Stimulated activated CD8-positive, alpha-beta memory T cell treated with anti-CD3 and anti-CD28 coated beads, Interleukin-15, amount 100 ng/mL, for 1 hour (primary cell): ENCODE measurements at regions not wholly inside any gene's neighbourhood (a gene's known extent, or its start where the extent isn't known, plus 50 kb on each side); places are given as distances from the start of the nearest gene placed in this dataset.
"Not testable (repeated sequence)": the region's sequence is repeated elsewhere in the genome, so short reads cannot be mapped to it uniquely, and the experiment has no call there.

Source experiments
- DNase-seq: peaks from one replicate; pipeline ENCODE4 v3.0.0-alpha.2; 2020; ENCODE audit warnings: low read depth

DNA sequence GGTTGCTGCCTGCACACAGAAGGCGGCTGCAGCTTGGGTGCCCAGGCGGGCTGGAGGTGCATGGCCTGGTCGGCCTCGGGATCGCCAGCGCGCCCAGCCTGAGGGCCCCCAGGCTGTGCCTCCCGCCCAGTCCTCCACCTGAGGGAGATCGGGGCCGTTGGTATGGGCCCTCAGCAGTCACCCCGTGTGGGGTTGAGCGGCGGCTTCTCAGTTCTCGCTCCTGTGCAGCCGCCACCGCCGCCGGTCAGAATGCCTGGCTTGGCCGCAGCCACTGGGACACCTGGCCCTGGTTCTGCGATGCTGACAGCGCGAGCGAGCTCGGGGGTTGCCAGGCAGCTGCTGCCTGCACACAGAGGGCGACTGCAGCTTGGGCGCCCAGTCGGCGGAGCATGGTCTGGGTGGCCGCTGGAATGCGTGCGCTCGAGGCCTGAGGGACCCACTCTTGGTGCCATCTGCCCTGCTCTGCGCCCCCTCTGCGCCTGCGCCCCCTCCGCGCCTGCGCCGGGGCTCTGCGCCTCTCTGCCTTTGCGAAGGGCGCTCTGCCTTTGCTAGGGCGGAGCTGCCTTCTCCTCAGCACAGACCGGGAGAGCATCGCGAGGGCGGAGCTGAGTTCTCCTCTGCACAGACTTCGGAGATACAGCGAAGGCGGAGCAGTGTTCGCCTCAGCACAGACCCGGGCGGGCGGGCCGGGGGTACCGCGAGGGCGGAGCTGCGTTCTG lies 84.6 kb upstream of the ZNG1F start:
- peak; percentile 46 for DNase-seq

DNA sequence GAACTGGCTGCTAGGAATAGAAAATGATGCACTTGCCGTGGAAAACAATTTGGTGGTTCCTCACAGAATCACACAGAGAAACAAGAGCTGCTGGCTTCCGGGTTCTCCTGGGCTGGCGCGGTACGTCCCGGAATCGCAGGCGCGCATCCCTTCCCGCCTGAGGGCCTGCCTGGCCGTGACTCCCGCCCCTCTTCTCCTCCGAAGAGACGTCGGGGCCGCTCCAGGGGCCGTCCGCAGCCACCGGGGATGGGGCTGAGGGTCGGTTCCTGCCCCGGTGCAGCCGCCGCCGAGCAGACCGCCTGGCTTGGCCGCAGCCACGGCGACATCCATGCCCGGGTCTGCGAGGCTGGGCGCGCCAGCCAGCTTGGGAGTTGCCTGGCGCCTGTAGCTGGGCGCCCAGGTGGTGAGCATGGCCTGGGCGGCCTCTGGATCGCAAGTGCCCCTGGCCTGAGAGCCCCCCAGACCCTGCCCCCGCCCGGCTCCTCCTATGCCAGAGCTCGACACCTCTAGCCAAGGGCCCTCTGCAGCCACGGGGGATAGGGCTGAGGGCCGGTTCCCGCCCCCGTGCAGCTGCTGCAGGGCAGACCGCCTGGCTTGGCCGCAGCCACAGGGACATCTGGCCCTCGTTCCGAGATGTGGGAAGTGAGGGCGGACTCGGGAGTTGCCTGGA lies 83.9 kb upstream of the ZNG1F start:
- not testable (repeated sequence) for DNase-seq

DNA sequence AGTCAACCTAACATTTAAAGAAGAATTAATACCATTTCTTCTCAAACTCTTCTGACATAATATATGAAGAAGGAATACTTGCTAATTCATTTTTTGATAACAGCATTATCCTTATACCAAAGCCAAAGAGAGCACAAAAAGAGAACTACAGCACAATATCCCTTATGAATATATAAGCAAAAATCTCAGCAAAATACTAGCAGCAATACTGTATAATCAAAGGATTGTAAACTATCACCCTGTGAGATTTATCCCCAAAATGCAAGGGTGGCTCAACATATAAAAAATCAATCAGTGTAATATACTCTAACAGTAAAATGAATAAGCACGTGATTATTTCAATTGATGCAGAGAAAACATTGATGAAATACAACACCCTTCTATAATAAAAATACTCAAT lies 81.9 kb upstream of the ZNG1F start:
- DNase-seq = not testable (repeated sequence)

DNA sequence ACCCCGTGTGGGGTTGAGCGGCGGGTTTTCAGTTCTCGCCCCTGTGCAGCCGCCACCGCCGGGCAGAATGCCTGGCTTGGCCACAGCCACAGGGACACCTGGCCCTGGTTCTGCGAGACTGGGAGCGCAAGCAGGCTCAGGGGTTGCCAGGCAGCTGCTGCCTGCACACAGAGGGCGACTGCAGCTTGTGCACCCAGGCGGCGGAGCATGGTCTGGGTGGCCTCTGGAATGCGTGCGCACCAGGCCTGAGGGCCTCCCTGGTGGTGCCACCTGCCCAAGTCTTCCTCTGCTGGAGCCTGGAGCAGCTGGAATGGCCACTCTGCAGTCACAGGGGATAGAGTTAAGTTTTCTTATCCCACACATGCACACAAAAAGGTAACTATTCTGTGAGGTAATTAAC lies 80.4 kb upstream of the ZNG1F start:
- DNase-seq = not testable (repeated sequence)

DNA sequence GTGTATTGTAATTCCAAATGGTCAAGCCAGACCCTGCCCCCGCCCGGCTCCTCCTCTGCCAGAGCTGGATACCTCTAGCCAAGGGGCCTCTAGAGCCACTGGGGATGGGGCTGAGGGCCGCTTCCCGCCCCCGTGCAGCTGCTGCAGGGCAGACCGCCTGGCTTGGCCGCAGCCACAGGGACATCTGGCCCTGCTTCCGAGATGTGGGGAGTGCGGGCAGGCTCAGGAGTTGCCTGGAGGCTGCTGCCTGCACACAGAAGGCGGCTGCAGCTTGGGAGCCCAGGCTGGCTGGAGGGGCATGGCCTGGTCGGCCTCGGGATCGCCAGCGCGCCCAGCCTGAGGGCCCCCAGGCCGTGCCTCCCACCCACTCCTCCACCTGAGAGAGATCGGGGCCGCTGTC lies 79.9 kb upstream of the ZNG1F start:
- DNase-seq = not testable (repeated sequence)

DNA sequence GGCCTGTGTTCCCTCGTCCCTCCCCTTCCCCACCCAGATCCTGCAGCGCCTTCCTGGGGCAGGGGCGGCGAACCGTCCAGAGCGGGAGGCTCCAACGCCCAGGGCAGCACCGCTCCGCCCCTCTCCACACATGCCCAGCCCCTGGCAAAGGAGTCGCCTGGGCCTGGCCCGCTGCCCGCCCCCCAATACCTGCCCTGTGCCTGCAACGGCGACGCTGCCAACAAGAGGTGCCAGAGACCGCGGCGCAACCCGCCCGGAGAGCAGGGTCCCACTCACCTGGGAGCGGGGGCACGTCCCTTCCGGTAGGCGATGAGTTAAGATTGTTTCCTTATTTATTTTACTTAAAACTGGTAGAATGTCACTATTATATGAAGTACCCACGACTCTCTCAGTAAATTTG lies 77.5 kb upstream of the ZNG1F start:
- DNase-seq = not testable (repeated sequence)

DNA sequence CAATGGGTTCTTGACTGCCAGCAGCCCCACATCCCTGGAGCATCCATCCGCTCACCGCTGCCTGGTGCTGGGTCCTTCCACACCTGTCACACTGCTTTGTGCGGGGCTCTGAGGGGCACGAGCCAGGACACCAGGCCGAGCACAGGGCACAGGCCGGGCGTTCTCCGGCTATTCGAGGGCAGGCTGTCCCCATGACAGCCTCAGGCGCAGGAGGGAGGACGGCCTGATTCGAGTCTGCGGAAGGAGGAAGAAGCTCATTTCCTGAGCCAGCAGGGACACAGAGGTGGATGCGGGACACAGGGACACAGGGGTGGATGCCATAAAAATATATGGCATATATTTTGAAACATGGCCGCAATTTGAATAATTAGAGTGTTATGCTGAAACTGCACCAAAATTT lies 76.9 kb upstream of the ZNG1F start:
- DNase-seq = not testable (repeated sequence)

DNA sequence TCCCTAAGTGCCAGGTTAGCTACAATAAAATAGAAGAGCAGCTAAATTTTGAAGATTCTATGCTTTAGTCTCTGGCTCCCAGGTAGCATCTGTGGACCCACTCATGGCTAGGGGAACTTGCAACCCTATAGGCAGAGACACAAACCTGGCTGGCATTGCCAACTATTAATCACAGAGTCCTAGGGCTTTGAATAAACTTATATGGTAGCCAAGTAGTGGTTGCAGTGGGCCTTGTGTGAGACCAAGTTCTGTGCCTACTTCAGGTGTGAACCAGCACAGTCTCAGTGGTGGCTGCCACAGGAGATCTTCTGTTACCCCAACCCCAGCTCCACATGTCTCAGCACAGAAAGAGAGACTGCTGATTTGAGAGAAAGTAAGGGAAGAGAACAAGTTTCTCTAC lies 62.9 kb upstream of the ZNG1F start:
- not testable (repeated sequence) for DNase-seq

DNA sequence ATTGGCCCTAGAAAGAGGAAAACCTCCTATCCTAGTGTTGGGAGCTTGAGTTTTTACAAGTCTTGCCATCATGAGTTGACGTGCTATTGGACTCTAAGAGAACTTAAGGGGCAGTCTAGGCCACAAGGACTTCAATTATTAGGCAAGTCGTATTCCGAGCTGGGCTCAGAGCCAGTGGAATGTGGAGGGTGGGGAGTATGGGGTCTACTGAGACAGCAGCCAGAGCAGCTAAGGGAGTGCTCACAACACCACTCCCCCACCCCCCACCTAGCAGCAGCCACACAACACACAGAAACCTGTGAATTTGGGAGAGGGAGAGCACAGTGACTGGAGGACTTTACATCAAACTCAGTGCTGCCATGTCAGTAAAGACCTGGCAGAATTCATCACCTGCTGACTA lies 62.0 kb upstream of the ZNG1F start:
- not testable (repeated sequence) for DNase-seq

DNA sequence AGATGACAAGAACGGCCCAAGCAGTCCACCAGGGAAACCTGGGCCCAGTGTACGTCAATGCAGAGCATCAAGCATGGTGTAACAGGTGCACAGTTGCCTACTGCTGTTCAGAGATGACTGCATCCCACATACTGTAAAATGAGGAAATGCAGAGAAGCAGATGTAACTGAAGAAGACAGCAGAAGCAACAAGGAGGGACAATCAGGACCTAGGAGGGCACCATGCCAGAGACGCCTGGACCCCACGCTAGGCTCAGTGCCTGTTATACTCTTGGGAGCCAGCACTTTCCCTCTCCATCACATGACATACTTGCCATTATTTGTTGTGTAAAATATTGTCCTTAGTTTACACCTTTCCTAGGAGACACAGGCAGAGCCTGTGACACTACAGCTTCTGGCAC lies 57.6 kb upstream of the ZNG1F start:
- DNase-seq = not testable (repeated sequence)
